ENCODE measurements at regions not wholly inside any gene's neighbourhood (a gene's known extent, or its start where the extent isn't known, plus 50 kb on each side); places are given as distances from the start of the nearest gene placed in this dataset.

- no peak for TF ChIP-seq CTCF (IDR thresholded peaks at IDR 0.05)
- TF ChIP-seq EP300 (IDR thresholded peaks at IDR 0.05): no peak
- TF ChIP-seq POLR2A (IDR thresholded peaks at IDR 0.05): no peak
- TF ChIP-seq POLR2AphosphoS5 (IDR thresholded peaks at IDR 0.05): no peak
- DNase-seq: no peak
- 6 to 10% methylated on average over 20 of the region's 20 CpGs for WGBS, 2 donors
- no peaks in the 10 kb centered on the region for H3K27me3 ChIP-seq
- ATAC-seq (ENCODE audit: low FRiP score in 2 of 2): no peak
- H3K36me3 ChIP-seq: no peaks in the 10 kb centered on the region
- no peaks in the 10 kb centered on the region for H3K9me3 ChIP-seq
- H3K27ac ChIP-seq: no peak overlapping the region
- no peaks in the 10 kb centered on the region for H3K4me1 ChIP-seq
- no peak overlapping the region for H3K4me3 ChIP-seq
These were observed 62.9 kb downstream of the GLRX5 start for GRCh38 chr14:95597784-95598211.

- H3K4me1 ChIP-seq: no peaks in the 10 kb centered on the region
- H3K27ac ChIP-seq: no peak overlapping the region
- no peak for ATAC-seq (ENCODE audit: low FRiP score in 2 of 2)
- TF ChIP-seq POLR2AphosphoS5 (IDR thresholded peaks at IDR 0.05) (no peak), EP300 (IDR thresholded peaks at IDR 0.05) (no peak), CTCF (IDR thresholded peaks at IDR 0.05) (no peak), POLR2A (IDR thresholded peaks at IDR 0.05) (no peak)
- no peaks in the 10 kb centered on the region for H3K9me3 ChIP-seq
- no peak for DNase-seq
- WGBS, 2 donors: 23 to 26% methylated on average over 3 of the region's 3 CpGs
- H3K36me3 ChIP-seq: no peaks in the 10 kb centered on the region
- no peak overlapping the region for H3K4me3 ChIP-seq
- no peaks in the 10 kb centered on the region for H3K27me3 ChIP-seq
These were observed 66.8 kb downstream of the GLRX5 start for GRCh38 chr14:95601650-95602049.

- Histone ChIP-seq H3K27ac (no peak overlapping the region), H3K9me3 (no peaks in the 10 kb centered on the region), H3K4me3 (no peak overlapping the region), H3K36me3 (no peaks in the 10 kb centered on the region), H3K27me3 (no peaks in the 10 kb centered on the region), H3K4me1 (no peaks in the 10 kb centered on the region)
- no peak for DNase-seq
- no peak for TF ChIP-seq POLR2AphosphoS5 (IDR thresholded peaks at IDR 0.05)
- no peak for TF ChIP-seq EP300 (IDR thresholded peaks at IDR 0.05)
- TF ChIP-seq POLR2A (IDR thresholded peaks at IDR 0.05): no peak
- no peak for TF ChIP-seq CTCF (IDR thresholded peaks at IDR 0.05)
- WGBS, 2 donors: 91% methylated on average over 2 of the region's 2 CpGs
- no peak for ATAC-seq (ENCODE audit: low FRiP score in 2 of 2)
These were observed 68.6 kb downstream of the GLRX5 start for GRCh38 chr14:95603415-95603814.

GRCh38 chr14:95606266-95606665, 71.4 kb downstream of the GLRX5 start:
- no peaks in the 10 kb centered on the region for H3K27me3 ChIP-seq
- ATAC-seq (ENCODE audit: low FRiP score in 2 of 2) (no peak), DNase-seq (no peak)
- H3K36me3 ChIP-seq: no peaks in the 10 kb centered on the region
- H3K4me1 ChIP-seq: no peaks in the 10 kb centered on the region
- no peaks in the 10 kb centered on the region for H3K9me3 ChIP-seq
- TF ChIP-seq POLR2A (IDR thresholded peaks at IDR 0.05) (no peak), POLR2AphosphoS5 (IDR thresholded peaks at IDR 0.05) (no peak), EP300 (IDR thresholded peaks at IDR 0.05) (no peak), CTCF (IDR thresholded peaks at IDR 0.05) (no peak)
- H3K4me3 ChIP-seq: no peak overlapping the region
- H3K27ac ChIP-seq: no peak overlapping the region
- 87 to 90% methylated on average over 2 of the region's 2 CpGs for WGBS, 2 donors

GRCh38 chr14:95608637-95609235, 73.9 kb downstream of the GLRX5 start:
- ATAC-seq (ENCODE audit: low FRiP score in 2 of 2): no peak
- Histone ChIP-seq H3K4me1 (no peaks in the 10 kb centered on the region), H3K9me3 (no peaks in the 10 kb centered on the region), H3K36me3 (no peaks in the 10 kb centered on the region), H3K27me3 (no peaks in the 10 kb centered on the region), H3K4me3 (no peak overlapping the region), H3K27ac (no peak overlapping the region)
- no peak for DNase-seq
- 71 to 72% methylated on average over 6 of the region's 6 CpGs for WGBS, 2 donors
- no peak for TF ChIP-seq CTCF (IDR thresholded peaks at IDR 0.05)
- no peak for TF ChIP-seq EP300 (IDR thresholded peaks at IDR 0.05)
- no peak for TF ChIP-seq POLR2AphosphoS5 (IDR thresholded peaks at IDR 0.05)
- TF ChIP-seq POLR2A (IDR thresholded peaks at IDR 0.05): no peak

Measured in upper lobe of left lung (tissue), 6 donors.